ENCODE measurements at regions not wholly inside any gene's neighbourhood (a gene's known extent, or its start where the extent isn't known, plus 50 kb on each side); places are given as distances from the start of the nearest gene placed in this dataset.

- ATAC-seq (no peak), DNase-seq (peak in 1 of 2 donors; percentile 32)
- no peak for TF ChIP-seq CTCF (IDR thresholded peaks at IDR 0.05)
- Histone ChIP-seq H3K27ac (no peak overlapping the region), H3K4me1 (no peaks in the 10 kb centered on the region), H3K4me3 (no peak overlapping the region), H3K36me3 (ENCODE audit: insufficient read depth in 1 of 2, low read depth in 1 of 2) (no peaks in the 10 kb centered on the region), H3K9me3 (no peaks in the 10 kb centered on the region), H3K27me3 (ENCODE audit: insufficient read depth in 3 of 3, low read length in 2 of 3) (peaks cover 0 to 1% (median 0%) of the 10 kb centered on the region in 3 donors)
- intact Hi-C loops (cut with DNase I), result no loop called here
- WGBS, 3 donors, result 88 to 90% (median 88%) methylated on average over 21 of the region's 21 CpGs
Measured at GRCh38 chr22:48691431-48691851, 1136.2 kb downstream of the BRD1 start.

GRCh38 chr22:48690583-48691317 lies 1136.9 kb downstream of the BRD1 start:
- intact Hi-C loops (cut with DNase I), result no loop called here
- Histone ChIP-seq H3K36me3 (ENCODE audit: insufficient read depth in 1 of 2, low read depth in 1 of 2) (no peaks in the 10 kb centered on the region), H3K9me3 (no peaks in the 10 kb centered on the region), H3K27me3 (ENCODE audit: insufficient read depth in 3 of 3, low read length in 2 of 3) (peaks cover 0 to 1% (median 0%) of the 10 kb centered on the region in 3 donors), H3K4me1 (no peaks in the 10 kb centered on the region), H3K4me3 (no peak overlapping the region), H3K27ac (no peak overlapping the region)
- DNase-seq (peak in 1 of 2 donors; percentile 32), ATAC-seq (no peak)
- TF ChIP-seq CTCF (IDR thresholded peaks at IDR 0.05), result no peak
- WGBS, 3 donors, result 73 to 89% (median 82%) methylated on average over 22 to 24 of the region's 24 CpGs

GRCh38 chr22:48689206-48689605 lies 1138.5 kb downstream of the BRD1 start:
- intact Hi-C loops (cut with DNase I), result no loop called here
- 84 to 88% (median 84%) methylated on average over 18 of the region's 18 CpGs for WGBS, 3 donors
- Histone ChIP-seq H3K4me3 (no peak overlapping the region), H3K9me3 (no peaks in the 10 kb centered on the region), H3K27me3 (ENCODE audit: insufficient read depth in 3 of 3, low read length in 2 of 3) (peaks cover 0 to 1% (median 0%) of the 10 kb centered on the region in 3 donors), H3K27ac (no peak overlapping the region), H3K4me1 (no peaks in the 10 kb centered on the region), H3K36me3 (ENCODE audit: insufficient read depth in 1 of 2, low read depth in 1 of 2) (no peaks in the 10 kb centered on the region)
- TF ChIP-seq CTCF (IDR thresholded peaks at IDR 0.05), result no peak
- no peak for ATAC-seq
- peak in 1 of 2 donors; percentile 14 for DNase-seq

- no peaks in the 10 kb centered on the region for H3K9me3 ChIP-seq
- no peaks in the 10 kb centered on the region for H3K36me3 ChIP-seq (ENCODE audit: insufficient read depth in 1 of 2, low read depth in 1 of 2)
- intact Hi-C loops (cut with DNase I), result no loop called here
- no peak overlapping the region for H3K4me3 ChIP-seq
- ATAC-seq (no peak), DNase-seq (no peak)
- WGBS, 3 donors, result 75 to 81% (median 80%) methylated on average over 4 of the region's 4 CpGs
- H3K27ac ChIP-seq, result no peak overlapping the region
- H3K4me1 ChIP-seq, result no peaks in the 10 kb centered on the region
- no peak for TF ChIP-seq CTCF (IDR thresholded peaks at IDR 0.05)
- H3K27me3 ChIP-seq (ENCODE audit: insufficient read depth in 3 of 3, low read length in 2 of 3), result no peaks in the 10 kb centered on the region
Measured at GRCh38 chr22:48688366-48688765, 1139.3 kb downstream of the BRD1 start.

GRCh38 chr22:48687606-48688005 lies 1140.1 kb downstream of the BRD1 start:
- Histone ChIP-seq H3K4me1 (no peaks in the 10 kb centered on the region), H3K27me3 (ENCODE audit: insufficient read depth in 3 of 3, low read length in 2 of 3) (no peaks in the 10 kb centered on the region), H3K27ac (no peak overlapping the region), H3K9me3 (no peaks in the 10 kb centered on the region), H3K36me3 (ENCODE audit: insufficient read depth in 1 of 2, low read depth in 1 of 2) (no peaks in the 10 kb centered on the region), H3K4me3 (no peak overlapping the region)
- intact Hi-C loops (cut with DNase I), result no loop called here
- ATAC-seq, result no peak
- 86 to 89% (median 87%) methylated on average over 6 of the region's 6 CpGs for WGBS, 3 donors
- DNase-seq, result no peak
- no peak for TF ChIP-seq CTCF (IDR thresholded peaks at IDR 0.05)

Data from psoas muscle (tissue), 7 donors.